ENCODE measurements at regions not wholly inside any gene's neighbourhood (a gene's known extent, or its start where the extent isn't known, plus 50 kb on each side); places are given as distances from the start of the nearest gene placed in this dataset.

DNA sequence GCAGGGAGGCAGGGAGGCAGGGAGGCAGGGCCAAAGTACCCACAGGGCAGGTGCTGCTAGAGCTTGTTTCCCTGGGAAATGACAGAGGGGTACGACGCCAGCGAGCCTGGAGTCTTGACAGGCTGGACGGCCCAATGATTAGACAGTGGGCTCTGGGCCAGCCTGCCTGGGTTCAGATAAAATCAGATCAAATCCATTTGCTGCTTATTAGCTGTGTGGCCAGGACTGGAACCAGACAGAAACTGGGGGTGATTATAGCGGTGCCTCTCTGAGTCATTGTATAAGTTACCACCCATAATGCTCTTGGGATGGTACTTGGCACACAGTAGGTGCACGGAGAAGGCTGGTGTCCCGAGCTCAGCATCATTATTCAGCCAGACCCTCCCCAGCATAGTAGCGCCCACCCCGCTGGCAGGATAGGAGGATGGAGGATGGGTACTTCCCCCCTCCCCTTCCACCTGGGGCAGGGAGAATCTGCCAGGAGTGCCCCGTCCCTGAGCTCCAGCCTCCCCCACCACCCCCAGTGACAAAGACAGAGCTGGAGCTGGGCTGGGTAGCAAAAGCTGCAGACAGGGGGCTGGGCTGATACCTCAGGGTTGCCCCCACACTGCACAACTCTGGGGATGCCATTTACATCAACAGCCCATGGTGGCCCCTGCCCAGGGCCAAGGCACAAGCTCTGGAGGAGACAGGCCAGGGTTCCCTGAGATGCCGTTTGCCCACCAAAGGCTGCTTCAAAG, 77.6 kb upstream of the TNRC6C start:
- Histone ChIP-seq H3K27me3 (replicated peaks; ENCODE audit: control insufficient read depth, insufficient read depth, low read length) (no peaks in the 10 kb centered on the region; the same call in 1 of the 2 replicates), H3K36me3 (ENCODE audit: control insufficient read depth, insufficient read depth, low read length) (no peaks in the 10 kb centered on the region), H3K4me3 (replicated peaks; ENCODE audit: low read depth, low read length) (no peak overlapping the region)
- TF ChIP-seq, protein P1, sequence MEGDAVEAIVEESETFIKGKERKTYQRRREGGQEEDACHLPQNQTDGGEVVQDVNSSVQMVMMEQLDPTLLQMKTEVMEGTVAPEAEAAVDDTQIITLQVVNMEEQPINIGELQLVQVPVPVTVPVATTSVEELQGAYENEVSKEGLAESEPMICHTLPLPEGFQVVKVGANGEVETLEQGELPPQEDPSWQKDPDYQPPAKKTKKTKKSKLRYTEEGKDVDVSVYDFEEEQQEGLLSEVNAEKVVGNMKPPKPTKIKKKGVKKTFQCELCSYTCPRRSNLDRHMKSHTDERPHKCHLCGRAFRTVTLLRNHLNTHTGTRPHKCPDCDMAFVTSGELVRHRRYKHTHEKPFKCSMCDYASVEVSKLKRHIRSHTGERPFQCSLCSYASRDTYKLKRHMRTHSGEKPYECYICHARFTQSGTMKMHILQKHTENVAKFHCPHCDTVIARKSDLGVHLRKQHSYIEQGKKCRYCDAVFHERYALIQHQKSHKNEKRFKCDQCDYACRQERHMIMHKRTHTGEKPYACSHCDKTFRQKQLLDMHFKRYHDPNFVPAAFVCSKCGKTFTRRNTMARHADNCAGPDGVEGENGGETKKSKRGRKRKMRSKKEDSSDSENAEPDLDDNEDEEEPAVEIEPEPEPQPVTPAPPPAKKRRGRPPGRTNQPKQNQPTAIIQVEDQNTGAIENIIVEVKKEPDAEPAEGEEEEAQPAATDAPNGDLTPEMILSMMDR (IDR thresholded peaks at IDR 0.05; ENCODE audit: insufficient read depth, low read length, poor library complexity, severe bottlenecking): no peak
- DNase-seq (ENCODE audit: extremely low read depth, insufficient read length): no peak

DNA sequence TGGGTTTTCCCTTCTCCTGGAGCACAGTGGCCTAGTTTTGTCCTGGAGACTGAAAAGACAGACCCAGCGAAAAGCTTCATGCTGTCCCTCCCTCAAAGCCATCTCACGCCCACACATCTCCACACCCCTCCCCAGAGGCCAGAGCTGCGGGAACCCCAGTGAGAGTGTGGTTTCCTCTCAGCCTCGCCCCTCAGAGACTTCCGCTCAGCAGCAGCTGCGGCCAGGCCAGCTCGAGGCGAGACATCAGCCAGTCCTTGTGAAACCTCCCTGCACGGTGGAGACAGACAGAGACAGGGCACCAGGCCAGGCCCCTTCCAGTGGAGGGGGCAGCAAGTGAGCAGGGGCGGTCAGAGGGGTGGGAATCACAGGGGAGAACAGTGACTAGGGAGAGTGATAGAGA, 77.0 kb upstream of the TNRC6C start:
- H3K36me3 ChIP-seq (ENCODE audit: control insufficient read depth, insufficient read depth, low read length): no peaks in the 10 kb centered on the region
- TF ChIP-seq, protein P1 (IDR thresholded peaks at IDR 0.05; ENCODE audit: insufficient read depth, low read length, poor library complexity, severe bottlenecking): no peak
- no peak overlapping the region; the same call in 1 of the 2 replicates for H3K4me3 ChIP-seq (replicated peaks; ENCODE audit: low read depth, low read length)
- DNase-seq (ENCODE audit: extremely low read depth, insufficient read length): peak; percentile 87
- no peaks in the 10 kb centered on the region; the same call in 1 of the 2 replicates for H3K27me3 ChIP-seq (replicated peaks; ENCODE audit: control insufficient read depth, insufficient read depth, low read length)

DNA sequence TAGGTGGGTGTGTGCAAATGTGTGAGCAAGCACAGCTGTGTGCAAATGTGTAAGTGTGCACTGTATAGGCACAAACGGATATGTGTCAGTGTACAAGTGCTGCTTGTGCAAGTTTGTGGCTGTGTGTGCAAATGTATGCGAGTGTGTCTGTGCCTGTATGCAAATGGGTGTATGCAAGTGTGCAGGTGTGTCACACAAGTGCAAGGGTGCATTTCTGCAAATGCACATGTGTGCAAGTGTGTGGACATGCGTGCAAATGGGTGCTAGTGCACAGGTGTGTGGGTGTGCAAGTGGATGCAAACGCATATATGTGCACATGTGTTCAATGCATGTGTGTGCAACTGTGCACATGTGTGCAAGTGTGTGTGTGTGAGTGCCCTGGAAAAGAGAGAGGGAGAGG, 76.5 kb upstream of the TNRC6C start:
- TF ChIP-seq, protein P1 (IDR thresholded peaks at IDR 0.05; ENCODE audit: insufficient read depth, low read length, poor library complexity, severe bottlenecking): no peak
- DNase-seq (ENCODE audit: extremely low read depth, insufficient read length): no peak
- Histone ChIP-seq H3K36me3 (ENCODE audit: control insufficient read depth, insufficient read depth, low read length) (no peaks in the 10 kb centered on the region), H3K4me3 (replicated peaks; ENCODE audit: low read depth, low read length) (no peak overlapping the region; the same call in 1 of the 2 replicates), H3K27me3 (replicated peaks; ENCODE audit: control insufficient read depth, insufficient read depth, low read length) (peaks cover 2% of the 10 kb centered on the region)

DNA sequence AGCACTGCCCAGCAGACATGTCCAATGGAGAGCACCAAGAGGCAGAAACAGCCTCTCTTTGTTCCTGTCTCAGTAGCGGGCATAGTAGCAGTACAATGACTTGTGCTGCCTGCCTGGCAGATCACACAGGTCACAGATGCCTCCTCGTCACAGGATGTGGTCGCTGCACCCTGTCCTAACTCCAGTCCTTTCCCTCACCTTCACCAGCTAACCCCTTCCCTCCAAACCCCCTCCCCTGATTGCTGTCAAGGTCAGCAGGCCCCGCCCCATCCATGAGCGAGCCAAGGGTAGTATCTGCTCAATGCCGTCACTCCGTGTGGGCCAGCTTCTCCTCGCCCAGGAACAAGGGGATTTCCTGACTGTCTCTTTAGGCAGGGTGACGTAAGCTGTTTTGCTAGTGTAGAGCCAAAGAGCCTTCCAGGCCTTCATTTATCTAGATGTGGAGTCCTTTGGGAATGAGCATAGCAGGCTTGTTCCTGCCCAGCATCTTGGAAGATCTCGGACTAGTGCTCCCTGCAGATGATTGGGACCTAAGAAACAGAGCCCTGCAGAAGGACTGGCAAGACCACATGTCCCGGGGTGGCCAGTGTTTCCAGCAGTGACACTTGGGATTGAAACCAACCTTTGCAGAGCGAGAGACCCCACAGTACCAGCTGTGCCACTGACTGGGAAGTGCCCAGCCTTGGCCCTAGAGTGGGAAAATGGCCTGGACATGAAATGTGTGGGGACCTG, 75.9 kb upstream of the TNRC6C start:
- no peak overlapping the region for H3K4me3 ChIP-seq (replicated peaks; ENCODE audit: low read depth, low read length)
- H3K36me3 ChIP-seq (ENCODE audit: control insufficient read depth, insufficient read depth, low read length): no peaks in the 10 kb centered on the region
- TF ChIP-seq, protein P1 (IDR thresholded peaks at IDR 0.05; ENCODE audit: insufficient read depth, low read length, poor library complexity, severe bottlenecking): no peak
- DNase-seq (ENCODE audit: extremely low read depth, insufficient read length): peak; percentile 74
- H3K27me3 ChIP-seq (replicated peaks; ENCODE audit: control insufficient read depth, insufficient read depth, low read length): peaks cover 3% of the 10 kb centered on the region

DNA sequence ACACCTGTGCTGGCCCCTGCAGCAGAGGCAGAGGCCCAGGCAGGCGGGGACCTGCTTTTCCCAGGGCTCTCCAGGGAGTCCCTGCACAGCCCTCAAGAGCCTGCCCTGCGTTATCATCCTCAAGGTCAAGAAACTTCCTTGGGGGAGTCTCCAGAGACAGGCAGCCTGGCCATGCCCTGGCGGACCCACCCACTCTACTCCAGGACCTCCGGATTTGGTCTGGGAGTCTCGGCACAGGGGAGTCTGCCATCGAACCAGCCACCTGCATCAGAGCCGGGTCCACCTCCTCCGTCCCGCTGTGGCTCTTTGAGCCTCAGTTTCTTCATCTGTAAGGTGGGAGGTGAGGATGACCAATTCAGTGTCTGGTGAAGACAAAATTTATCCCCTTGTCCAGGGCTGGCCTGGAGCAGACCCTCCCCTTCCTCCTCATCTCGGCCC, 75.3 kb upstream of the TNRC6C start:
- no peaks in the 10 kb centered on the region for H3K36me3 ChIP-seq (ENCODE audit: control insufficient read depth, insufficient read depth, low read length)
- peaks cover 3% of the 10 kb centered on the region for H3K27me3 ChIP-seq (replicated peaks; ENCODE audit: control insufficient read depth, insufficient read depth, low read length)
- TF ChIP-seq, protein P1 (IDR thresholded peaks at IDR 0.05; ENCODE audit: insufficient read depth, low read length, poor library complexity, severe bottlenecking): no peak
- no peak overlapping the region for H3K4me3 ChIP-seq (replicated peaks; ENCODE audit: low read depth, low read length)
- DNase-seq (ENCODE audit: extremely low read depth, insufficient read length): no peak

Data from GM06990 (cell line).